HEK293 (cell line): ENCODE measurements at regions not wholly inside any gene's neighbourhood (a gene's known extent, or its start where the extent isn't known, plus 50 kb on each side); places are given as distances from the start of the nearest gene placed in this dataset.

Source experiments
- CTCF ChIA-PET: fragments of 350-600 bp; formaldehyde crosslinking; extraction: SDS; loops from one replicate; lab custom pipeline; 2021; ENCODE audit warnings: antibody characterized with exemption; lab: Yijun Ruan, JAX
- POLR2A ChIA-PET: fragments of 300-600 bp; formaldehyde crosslinking; extraction: SDS; loops from one replicate; lab custom pipeline; 2020; ENCODE audit warnings: antibody characterized with exemption, inconsistent platforms; lab: Yijun Ruan, JAX
- H3K27ac ChIP-seq: fragments of 200-500 bp; sonication (Bioruptor generic); 2 replicates; pipeline ENCODE4 v1.5.1; 2014; ENCODE audit warnings: low read depth, low read length, control low read depth, inconsistent platforms; ENCODE audit errors: extremely low read depth
- H3K36me3 ChIP-seq, 2 experiments: fragments of 200-500 bp in 1 of 2; sonication (Bioruptor generic) in 1 of 2; 1 replicate in 1 of 2; 2 replicates in 1 of 2; pipeline ENCODE4 v1.5.1; 2014 to 2017; ENCODE audit warnings: inconsistent platforms in 2 of 2, low read length in 2 of 2; ENCODE audit not compliant: control insufficient read depth in 2 of 2, insufficient read depth in 1 of 2
- H3K4me1 ChIP-seq: fragments of 200-500 bp; sonication (Bioruptor generic); 2 replicates; pipeline ENCODE4 v1.5.1; 2014; ENCODE audit warnings: mild to moderate bottlenecking, low read length, inconsistent platforms; ENCODE audit not compliant: control insufficient read depth, insufficient read depth
- H3K4me3 ChIP-seq: 2 replicates; pipeline ENCODE4 v1.5.1; 2011; ENCODE audit warnings: low read depth, mild to moderate bottlenecking, control low read depth, low read length, moderate library complexity
- H3K9me3 ChIP-seq: fragments of 200-500 bp; sonication (Bioruptor generic); 2 replicates; pipeline ENCODE4 v1.5.1; 2014; ENCODE audit warnings: low read depth, low read length, inconsistent platforms; ENCODE audit not compliant: control insufficient read depth, insufficient read depth
- HOXA7 ChIP-seq: sonication (generic); formaldehyde crosslinking; IDR thresholded peaks from 2 replicates; pipeline ENCODE4 v1.8.1; 2022; ENCODE audit warnings: missing genetic modification reagents, borderline replicate concordance
- ZBTB17 ChIP-seq: fragments of 450-650 bp; formaldehyde crosslinking; IDR thresholded peaks from 2 replicates; pipeline ENCODE4 v1.5.1; 2016; ENCODE audit warnings: missing biosample characterization, missing genetic modification characterization
- ZBTB48 ChIP-seq: fragments of 450-650 bp; formaldehyde crosslinking; IDR thresholded peaks from 2 replicates; pipeline ENCODE4 v1.5.1; 2016; ENCODE audit warnings: missing biosample characterization, missing genetic modification characterization
- ZEB2 ChIP-seq: fragments of 450-650 bp; formaldehyde crosslinking; IDR thresholded peaks from 2 replicates; pipeline ENCODE4 v1.5.1; 2016; ENCODE audit warnings: missing biosample characterization, missing genetic modification characterization
- ZFHX2 ChIP-seq: fragments of 450-650 bp; formaldehyde crosslinking; conservative IDR thresholded peaks from 2 replicates; pipeline ENCODE4 v1.5.1; 2016; ENCODE audit warnings: missing biosample characterization, missing genetic modification characterization
- ZFP41 ChIP-seq: fragments of 450-650 bp; formaldehyde crosslinking; IDR thresholded peaks from 2 replicates; pipeline ENCODE4 v1.5.1; 2016; ENCODE audit warnings: missing biosample characterization, missing genetic modification characterization, borderline replicate concordance
- ZNF202 ChIP-seq: fragments of 450-650 bp; formaldehyde crosslinking; IDR thresholded peaks from 2 replicates; pipeline ENCODE4 v1.5.1; 2016; ENCODE audit warnings: missing biosample characterization, missing genetic modification characterization, borderline replicate concordance
- ZNF292 ChIP-seq: fragments of 450-650 bp; formaldehyde crosslinking; IDR thresholded peaks from 2 replicates; pipeline ENCODE4 v1.5.1; 2016; ENCODE audit warnings: low read depth, missing biosample characterization, missing genetic modification characterization, borderline replicate concordance
- ZNF37A ChIP-seq: fragments of 450-650 bp; IDR thresholded peaks from 2 replicates; pipeline ENCODE4 v1.5.1; 2018; ENCODE audit warnings: missing biosample characterization, missing genetic modification characterization
- ZNF510 ChIP-seq: fragments of 450-650 bp; formaldehyde crosslinking; IDR thresholded peaks from 2 replicates; pipeline ENCODE4 v1.5.1; 2018; ENCODE audit warnings: mild to moderate bottlenecking, missing genetic modification characterization, missing biosample characterization; ENCODE audit not compliant: insufficient replicate concordance
- ZNF530 ChIP-seq: fragments of 450-650 bp; formaldehyde crosslinking; IDR thresholded peaks from 2 replicates; pipeline ENCODE4 v1.5.1; 2016; ENCODE audit warnings: low read depth, missing biosample characterization, missing genetic modification characterization
- ZNF629 ChIP-seq: fragments of 450-650 bp; formaldehyde crosslinking; IDR thresholded peaks from 2 replicates; pipeline ENCODE4 v1.5.1; 2017; ENCODE audit warnings: missing biosample characterization, missing genetic modification characterization
- ZNF639 ChIP-seq: fragments of 450-650 bp; formaldehyde crosslinking; IDR thresholded peaks from 2 replicates; pipeline ENCODE4 v1.5.1; 2016; ENCODE audit warnings: missing biosample characterization, missing genetic modification characterization
- ZNF701 ChIP-seq: fragments of 450-650 bp; formaldehyde crosslinking; IDR thresholded peaks from 2 replicates; pipeline ENCODE4 v1.5.1; 2016; ENCODE audit warnings: missing biosample characterization, missing genetic modification characterization
- ZNF791 ChIP-seq: fragments of 450-650 bp; formaldehyde crosslinking; IDR thresholded peaks from 2 replicates; pipeline ENCODE4 v1.5.1; 2016; ENCODE audit warnings: missing biosample characterization, missing genetic modification characterization
- TF ChIP-seq, protein P1 (sequence below): fragments of 450-650 bp; formaldehyde crosslinking; IDR thresholded peaks from 2 replicates; pipeline ENCODE4 v1.5.1; 2017; ENCODE audit warnings: missing biosample characterization, mild to moderate bottlenecking, missing genetic modification characterization, moderate library complexity
- TF ChIP-seq, protein P2 (sequence below): fragments of 450-650 bp; formaldehyde crosslinking; IDR thresholded peaks from 2 replicates; pipeline ENCODE4 v1.5.1; 2016; ENCODE audit warnings: missing biosample characterization, missing genetic modification characterization, borderline replicate concordance

- POLR2A ChIA-PET = no interaction called here
- CTCF ChIA-PET = no interaction called here
These were observed 538.1 kb upstream of the DSEL start for GRCh38 chr18:68054669-68055068.

GRCh38 chr18:68053290-68053689 is 536.8 kb upstream of the DSEL start:
- H3K4me1 ChIP-seq = no peaks in the 10 kb centered on the region
- ChIA-PET CTCF (interaction anchor here (0.5 kb wide), 1 partner anchor 128 kb away, joined by 7 read pairs; no protein-coding TSS in a partner anchor), POLR2A (no interaction called here)
- no peak overlapping the region for H3K4me3 ChIP-seq
- H3K9me3 ChIP-seq = no peaks in the 10 kb centered on the region
- no peak overlapping the region for H3K27ac ChIP-seq
- TF ChIP-seq ZNF292 (tag by site-specific recombination) (no peak), ZNF510 (no peak), ZNF202 (tag by site-specific recombination) (no peak)
- TF ChIP-seq, protein P1, sequence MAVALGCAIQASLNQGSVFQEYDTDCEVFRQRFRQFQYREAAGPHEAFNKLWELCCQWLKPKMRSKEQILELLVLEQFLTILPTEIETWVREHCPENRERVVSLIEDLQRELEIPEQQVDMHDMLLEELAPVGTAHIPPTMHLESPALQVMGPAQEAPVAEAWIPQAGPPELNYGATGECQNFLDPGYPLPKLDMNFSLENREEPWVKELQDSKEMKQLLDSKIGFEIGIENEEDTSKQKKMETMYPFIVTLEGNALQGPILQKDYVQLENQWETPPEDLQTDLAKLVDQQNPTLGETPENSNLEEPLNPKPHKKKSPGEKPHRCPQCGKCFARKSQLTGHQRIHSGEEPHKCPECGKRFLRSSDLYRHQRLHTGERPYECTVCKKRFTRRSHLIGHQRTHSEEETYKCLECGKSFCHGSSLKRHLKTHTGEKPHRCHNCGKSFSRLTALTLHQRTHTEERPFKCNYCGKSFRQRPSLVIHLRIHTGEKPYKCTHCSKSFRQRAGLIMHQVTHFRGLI (tag by site-specific recombination) = no peak
- no peaks in the 10 kb centered on the region for H3K36me3 ChIP-seq

More at GRCh38 chr18:68054669-68055068, 538.1 kb upstream of the DSEL start:
- TF ChIP-seq, protein P2, sequence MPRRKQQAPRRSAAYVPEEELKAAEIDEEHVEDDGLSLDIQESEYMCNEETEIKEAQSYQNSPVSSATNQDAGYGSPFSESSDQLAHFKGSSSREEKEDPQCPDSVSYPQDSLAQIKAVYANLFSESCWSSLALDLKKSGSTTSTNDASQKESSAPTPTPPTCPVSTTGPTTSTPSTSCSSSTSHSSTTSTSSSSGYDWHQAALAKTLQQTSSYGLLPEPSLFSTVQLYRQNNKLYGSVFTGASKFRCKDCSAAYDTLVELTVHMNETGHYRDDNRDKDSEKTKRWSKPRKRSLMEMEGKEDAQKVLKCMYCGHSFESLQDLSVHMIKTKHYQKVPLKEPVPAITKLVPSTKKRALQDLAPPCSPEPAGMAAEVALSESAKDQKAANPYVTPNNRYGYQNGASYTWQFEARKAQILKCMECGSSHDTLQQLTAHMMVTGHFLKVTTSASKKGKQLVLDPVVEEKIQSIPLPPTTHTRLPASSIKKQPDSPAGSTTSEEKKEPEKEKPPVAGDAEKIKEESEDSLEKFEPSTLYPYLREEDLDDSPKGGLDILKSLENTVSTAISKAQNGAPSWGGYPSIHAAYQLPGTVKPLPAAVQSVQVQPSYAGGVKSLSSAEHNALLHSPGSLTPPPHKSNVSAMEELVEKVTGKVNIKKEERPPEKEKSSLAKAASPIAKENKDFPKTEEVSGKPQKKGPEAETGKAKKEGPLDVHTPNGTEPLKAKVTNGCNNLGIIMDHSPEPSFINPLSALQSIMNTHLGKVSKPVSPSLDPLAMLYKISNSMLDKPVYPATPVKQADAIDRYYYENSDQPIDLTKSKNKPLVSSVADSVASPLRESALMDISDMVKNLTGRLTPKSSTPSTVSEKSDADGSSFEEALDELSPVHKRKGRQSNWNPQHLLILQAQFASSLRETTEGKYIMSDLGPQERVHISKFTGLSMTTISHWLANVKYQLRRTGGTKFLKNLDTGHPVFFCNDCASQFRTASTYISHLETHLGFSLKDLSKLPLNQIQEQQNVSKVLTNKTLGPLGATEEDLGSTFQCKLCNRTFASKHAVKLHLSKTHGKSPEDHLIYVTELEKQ (tag by site-specific recombination) = no peak
- no peak for TF ChIP-seq ZFHX2 (tag by site-specific recombination)
- TF ChIP-seq ZBTB17 = no peak
- no peak for TF ChIP-seq ZNF629 (tag by site-specific recombination)
- no peak for TF ChIP-seq ZEB2 (tag by site-specific recombination)
- TF ChIP-seq ZNF530 (tag by site-specific recombination) = no peak
- TF ChIP-seq ZBTB48 (tag by site-specific recombination) = no peak
- TF ChIP-seq, protein P1 (tag by site-specific recombination) = no peak
- TF ChIP-seq HOXA7 (CRISPR knock-in tag) = no peak
- no peak for TF ChIP-seq ZNF791
- no peak for TF ChIP-seq ZNF37A (tag by site-specific recombination)
- TF ChIP-seq ZFP41 (tag by site-specific recombination) = no peak
- TF ChIP-seq ZNF701 (tag by site-specific recombination) = no peak
- no peak for TF ChIP-seq ZNF639 (tag by site-specific recombination)
- Histone ChIP-seq H3K27ac (no peak overlapping the region), H3K36me3 (no peaks in the 10 kb centered on the region), H3K4me1 (no peaks in the 10 kb centered on the region), H3K9me3 (no peaks in the 10 kb centered on the region), H3K4me3 (no peak overlapping the region)
